ENCODE measurements at regions not wholly inside any gene's neighbourhood (a gene's known extent, or its start where the extent isn't known, plus 50 kb on each side); places are given as distances from the start of the nearest gene placed in this dataset.

GRCh38 chrX:117707948-117708743, 408.5 kb downstream of the KLHL13 start:
- no peak for DNase-seq (ENCODE audit: low read depth in 4 of 6, low spot score in 6 of 6)
- no peaks in the 10 kb centered on the region for H3K4me1 ChIP-seq (ENCODE audit: control insufficient read depth, insufficient read depth, low read length)
- H3K27ac ChIP-seq (ENCODE audit: low read depth, low read length) = no peak overlapping the region
- H3K9me3 ChIP-seq (ENCODE audit: control insufficient read depth, insufficient read depth, low read length) = no peaks in the 10 kb centered on the region
- H3K27me3 ChIP-seq (ENCODE audit: control insufficient read depth, insufficient read depth, low read length) = no peaks in the 10 kb centered on the region
- no peak overlapping the region for H3K4me3 ChIP-seq (ENCODE audit: low read depth, low read length)
- no CpG with 5 or more reads among the region's 8 CpGs for WGBS (ENCODE audit: insufficient coverage)
- H3K36me3 ChIP-seq (ENCODE audit: control insufficient read depth, insufficient read depth, low read length) = no peaks in the 10 kb centered on the region

GRCh38 chrX:117701050-117701449, 415.6 kb downstream of the KLHL13 start:
- H3K4me1 ChIP-seq (ENCODE audit: control insufficient read depth, insufficient read depth, low read length) = no peaks in the 10 kb centered on the region
- DNase-seq (ENCODE audit: low read depth in 4 of 6, low spot score in 6 of 6) = no peak
- no peaks in the 10 kb centered on the region for H3K36me3 ChIP-seq (ENCODE audit: control insufficient read depth, insufficient read depth, low read length)
- H3K27me3 ChIP-seq (ENCODE audit: control insufficient read depth, insufficient read depth, low read length) = no peaks in the 10 kb centered on the region
- H3K9me3 ChIP-seq (ENCODE audit: control insufficient read depth, insufficient read depth, low read length) = no peaks in the 10 kb centered on the region
- H3K4me3 ChIP-seq (ENCODE audit: low read depth, low read length) = no peak overlapping the region
- no peak overlapping the region for H3K27ac ChIP-seq (ENCODE audit: low read depth, low read length)

- Histone ChIP-seq H3K36me3 (ENCODE audit: control insufficient read depth, insufficient read depth, low read length) (no peaks in the 10 kb centered on the region), H3K4me1 (ENCODE audit: control insufficient read depth, insufficient read depth, low read length) (no peaks in the 10 kb centered on the region), H3K27me3 (ENCODE audit: control insufficient read depth, insufficient read depth, low read length) (no peaks in the 10 kb centered on the region), H3K4me3 (ENCODE audit: low read depth, low read length) (no peak overlapping the region), H3K9me3 (ENCODE audit: control insufficient read depth, insufficient read depth, low read length) (no peaks in the 10 kb centered on the region), H3K27ac (ENCODE audit: low read depth, low read length) (no peak overlapping the region)
- WGBS (ENCODE audit: insufficient coverage) = no CpG with 5 or more reads among the region's 3 CpGs
- no peak for DNase-seq (ENCODE audit: low read depth in 4 of 6, low spot score in 6 of 6)
These were observed 426.7 kb downstream of the KLHL13 start for GRCh38 chrX:117689956-117690355.

GRCh38 chrX:117680286-117680685, 436.3 kb downstream of the KLHL13 start:
- DNase-seq (ENCODE audit: low read depth in 4 of 6, low spot score in 6 of 6) = no peak
- H3K4me3 ChIP-seq (ENCODE audit: low read depth, low read length) = no peak overlapping the region
- no peaks in the 10 kb centered on the region for H3K4me1 ChIP-seq (ENCODE audit: control insufficient read depth, insufficient read depth, low read length)
- no peaks in the 10 kb centered on the region for H3K36me3 ChIP-seq (ENCODE audit: control insufficient read depth, insufficient read depth, low read length)
- 20% methylated on average over 1 of the region's 1 CpG for WGBS (ENCODE audit: insufficient coverage)
- H3K9me3 ChIP-seq (ENCODE audit: control insufficient read depth, insufficient read depth, low read length) = no peaks in the 10 kb centered on the region
- no peak overlapping the region for H3K27ac ChIP-seq (ENCODE audit: low read depth, low read length)
- H3K27me3 ChIP-seq (ENCODE audit: control insufficient read depth, insufficient read depth, low read length) = no peaks in the 10 kb centered on the region

GRCh38 chrX:117653396-117653795, 463.2 kb downstream of the KLHL13 start:
- Histone ChIP-seq H3K27me3 (ENCODE audit: control insufficient read depth, insufficient read depth, low read length) (no peaks in the 10 kb centered on the region), H3K9me3 (ENCODE audit: control insufficient read depth, insufficient read depth, low read length) (no peaks in the 10 kb centered on the region), H3K4me1 (ENCODE audit: control insufficient read depth, insufficient read depth, low read length) (no peaks in the 10 kb centered on the region), H3K27ac (ENCODE audit: low read depth, low read length) (no peak overlapping the region), H3K36me3 (ENCODE audit: control insufficient read depth, insufficient read depth, low read length) (no peaks in the 10 kb centered on the region), H3K4me3 (ENCODE audit: low read depth, low read length) (no peak overlapping the region)
- no peak for DNase-seq (ENCODE audit: low read depth in 4 of 6, low spot score in 6 of 6)

GRCh38 chrX:117645639-117646038, 471.0 kb downstream of the KLHL13 start:
- no peak for DNase-seq (ENCODE audit: low read depth in 4 of 6, low spot score in 6 of 6)
- 57% methylated on average over 1 of the region's 1 CpG for WGBS (ENCODE audit: insufficient coverage)
- Histone ChIP-seq H3K27me3 (ENCODE audit: control insufficient read depth, insufficient read depth, low read length) (no peaks in the 10 kb centered on the region), H3K9me3 (ENCODE audit: control insufficient read depth, insufficient read depth, low read length) (no peaks in the 10 kb centered on the region), H3K36me3 (ENCODE audit: control insufficient read depth, insufficient read depth, low read length) (no peaks in the 10 kb centered on the region), H3K4me1 (ENCODE audit: control insufficient read depth, insufficient read depth, low read length) (no peaks in the 10 kb centered on the region), H3K4me3 (ENCODE audit: low read depth, low read length) (no peak overlapping the region), H3K27ac (ENCODE audit: low read depth, low read length) (no peak overlapping the region)

- no peak for DNase-seq (ENCODE audit: low read depth in 4 of 6, low spot score in 6 of 6)
- Histone ChIP-seq H3K4me1 (ENCODE audit: control insufficient read depth, insufficient read depth, low read length) (no peaks in the 10 kb centered on the region), H3K27me3 (ENCODE audit: control insufficient read depth, insufficient read depth, low read length) (no peaks in the 10 kb centered on the region), H3K9me3 (ENCODE audit: control insufficient read depth, insufficient read depth, low read length) (no peaks in the 10 kb centered on the region), H3K27ac (ENCODE audit: low read depth, low read length) (no peak overlapping the region), H3K36me3 (ENCODE audit: control insufficient read depth, insufficient read depth, low read length) (no peaks in the 10 kb centered on the region), H3K4me3 (ENCODE audit: low read depth, low read length) (no peak overlapping the region)
- WGBS (ENCODE audit: insufficient coverage) = 83% methylated on average over 4 of the region's 6 CpGs
These were observed 474.5 kb downstream of the KLHL13 start for GRCh38 chrX:117641913-117642656.

GRCh38 chrX:117636826-117637225, 479.8 kb downstream of the KLHL13 start:
- no peaks in the 10 kb centered on the region for H3K9me3 ChIP-seq (ENCODE audit: control insufficient read depth, insufficient read depth, low read length)
- no CpG with 5 or more reads among the region's 1 CpG for WGBS (ENCODE audit: insufficient coverage)
- no peaks in the 10 kb centered on the region for H3K27me3 ChIP-seq (ENCODE audit: control insufficient read depth, insufficient read depth, low read length)
- no peaks in the 10 kb centered on the region for H3K36me3 ChIP-seq (ENCODE audit: control insufficient read depth, insufficient read depth, low read length)
- H3K27ac ChIP-seq (ENCODE audit: low read depth, low read length) = no peak overlapping the region
- H3K4me1 ChIP-seq (ENCODE audit: control insufficient read depth, insufficient read depth, low read length) = no peaks in the 10 kb centered on the region
- no peak for DNase-seq (ENCODE audit: low read depth in 4 of 6, low spot score in 6 of 6)
- no peak overlapping the region for H3K4me3 ChIP-seq (ENCODE audit: low read depth, low read length)

GRCh38 chrX:117633277-117633676, 483.3 kb downstream of the KLHL13 start:
- WGBS (ENCODE audit: insufficient coverage) = no CpG with 5 or more reads among the region's 1 CpG
- no peak for DNase-seq (ENCODE audit: low read depth in 4 of 6, low spot score in 6 of 6)
- Histone ChIP-seq H3K27ac (ENCODE audit: low read depth, low read length) (no peak overlapping the region), H3K27me3 (ENCODE audit: control insufficient read depth, insufficient read depth, low read length) (no peaks in the 10 kb centered on the region), H3K9me3 (ENCODE audit: control insufficient read depth, insufficient read depth, low read length) (no peaks in the 10 kb centered on the region), H3K4me3 (ENCODE audit: low read depth, low read length) (no peak overlapping the region), H3K4me1 (ENCODE audit: control insufficient read depth, insufficient read depth, low read length) (no peaks in the 10 kb centered on the region), H3K36me3 (ENCODE audit: control insufficient read depth, insufficient read depth, low read length) (no peaks in the 10 kb centered on the region)

GRCh38 chrX:117628381-117628780, 488.2 kb downstream of the KLHL13 start:
- H3K36me3 ChIP-seq (ENCODE audit: control insufficient read depth, insufficient read depth, low read length) = no peaks in the 10 kb centered on the region
- H3K4me1 ChIP-seq (ENCODE audit: control insufficient read depth, insufficient read depth, low read length) = no peaks in the 10 kb centered on the region
- 44% methylated on average over 3 of the region's 3 CpGs for WGBS (ENCODE audit: insufficient coverage)
- H3K9me3 ChIP-seq (ENCODE audit: control insufficient read depth, insufficient read depth, low read length) = no peaks in the 10 kb centered on the region
- no peaks in the 10 kb centered on the region for H3K27me3 ChIP-seq (ENCODE audit: control insufficient read depth, insufficient read depth, low read length)
- H3K4me3 ChIP-seq (ENCODE audit: low read depth, low read length) = no peak overlapping the region
- DNase-seq (ENCODE audit: low read depth in 4 of 6, low spot score in 6 of 6) = no peak
- no peak overlapping the region for H3K27ac ChIP-seq (ENCODE audit: low read depth, low read length)

Measured in spinal cord (tissue), 9 donors.